ENCODE measurements at regions not wholly inside any gene's neighbourhood (a gene's known extent, or its start where the extent isn't known, plus 50 kb on each side); places are given as distances from the start of the nearest gene placed in this dataset.
A peak's percentile ranks its signal among the peaks of the same experiment; 100 is the strongest.

DNA sequence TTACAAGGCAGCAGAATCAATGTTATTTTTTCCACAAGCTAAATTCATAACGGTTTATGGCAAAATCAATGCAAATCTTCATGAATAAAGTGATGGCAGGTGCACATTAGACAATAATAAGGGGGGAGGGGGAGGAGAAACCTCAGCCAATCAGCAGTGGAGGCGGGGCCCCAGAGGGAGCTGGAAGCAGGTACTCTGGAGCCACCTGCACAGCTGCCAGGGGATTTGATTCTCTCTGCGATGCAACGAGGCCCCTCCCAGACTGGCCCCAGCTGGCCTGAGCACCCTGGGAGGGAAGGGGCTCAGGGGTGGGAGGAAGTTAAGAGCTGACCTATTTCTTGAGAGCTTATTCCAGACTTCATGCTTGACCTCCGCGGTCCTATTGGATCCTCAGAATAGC, 127.8 kb upstream of the IGSF21 start:
- Histone ChIP-seq H3K27ac (ENCODE audit: low read depth, low read length) (no peak overlapping the region), H2AFZ (ENCODE audit: low read depth, low read length, poor library complexity, severe bottlenecking) (no peak overlapping the region), H3K36me3 (ENCODE audit: control insufficient read depth in 1 of 2, insufficient read depth in 2 of 2, low read length in 2 of 2) (no peaks in the 10 kb centered on the region), H3K79me2 (ENCODE audit: insufficient read depth, low read length) (no peaks in the 10 kb centered on the region), H3K9ac (ENCODE audit: low read length) (no peak overlapping the region), H3K4me2 (ENCODE audit: low read length) (no peak overlapping the region), H3K9me3 (ENCODE audit: control insufficient read depth in 1 of 2, insufficient read depth in 1 of 2, low read depth in 1 of 2, low read length in 2 of 2) (no peaks in the 10 kb centered on the region), H3K4me3 (replicated peaks in 1 of 2; ENCODE audit: low read depth in 1 of 2, low read length in 2 of 2) (no peak overlapping the region), H4K20me1 (ENCODE audit: insufficient read depth) (no peaks in the 10 kb centered on the region), H3K27me3 (ENCODE audit: insufficient read depth, low read length) (peaks cover 24% of the 10 kb centered on the region; the same call in 1 of the 2 replicates), H3K4me1 (ENCODE audit: control insufficient read depth in 1 of 2, insufficient read depth in 2 of 2, low read length in 2 of 2) (no peaks in the 10 kb centered on the region), H3K9me2 (ENCODE audit: insufficient read depth) (no peaks in the 10 kb centered on the region)
- TF ChIP-seq YY1 (IDR thresholded peaks at IDR 0.05; ENCODE audit: extremely low read depth, insufficient replicate concordance, low read depth, low read length): no peak
- TF ChIP-seq RAD21 (IDR thresholded peaks at IDR 0.05; ENCODE audit: low read depth): no peak
- no peak for TF ChIP-seq ZNF274 (IDR thresholded peaks at IDR 0.05; ENCODE audit: low read depth, low read length)
- TF ChIP-seq ELF1 (IDR thresholded peaks at IDR 0.05; ENCODE audit: borderline replicate concordance, low read depth): no peak
- no peak for TF ChIP-seq FOSL1 (IDR thresholded peaks at IDR 0.05; ENCODE audit: low read depth)
- TF ChIP-seq, protein P1, sequence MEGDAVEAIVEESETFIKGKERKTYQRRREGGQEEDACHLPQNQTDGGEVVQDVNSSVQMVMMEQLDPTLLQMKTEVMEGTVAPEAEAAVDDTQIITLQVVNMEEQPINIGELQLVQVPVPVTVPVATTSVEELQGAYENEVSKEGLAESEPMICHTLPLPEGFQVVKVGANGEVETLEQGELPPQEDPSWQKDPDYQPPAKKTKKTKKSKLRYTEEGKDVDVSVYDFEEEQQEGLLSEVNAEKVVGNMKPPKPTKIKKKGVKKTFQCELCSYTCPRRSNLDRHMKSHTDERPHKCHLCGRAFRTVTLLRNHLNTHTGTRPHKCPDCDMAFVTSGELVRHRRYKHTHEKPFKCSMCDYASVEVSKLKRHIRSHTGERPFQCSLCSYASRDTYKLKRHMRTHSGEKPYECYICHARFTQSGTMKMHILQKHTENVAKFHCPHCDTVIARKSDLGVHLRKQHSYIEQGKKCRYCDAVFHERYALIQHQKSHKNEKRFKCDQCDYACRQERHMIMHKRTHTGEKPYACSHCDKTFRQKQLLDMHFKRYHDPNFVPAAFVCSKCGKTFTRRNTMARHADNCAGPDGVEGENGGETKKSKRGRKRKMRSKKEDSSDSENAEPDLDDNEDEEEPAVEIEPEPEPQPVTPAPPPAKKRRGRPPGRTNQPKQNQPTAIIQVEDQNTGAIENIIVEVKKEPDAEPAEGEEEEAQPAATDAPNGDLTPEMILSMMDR (IDR thresholded peaks at IDR 0.05 in 2 of 3, conservative IDR thresholded peaks at IDR 0.05 in 1 of 3; ENCODE audit: borderline replicate concordance in 1 of 3, insufficient read depth in 1 of 3, low read depth in 2 of 3, low read length in 2 of 3): no peak
- TF ChIP-seq CEBPB (IDR thresholded peaks at IDR 0.05; ENCODE audit: low read depth): no peak
- ATAC-seq: peak; percentile 59; the same call in 1 of the 2 replicates
- no TSS peak for BruUV-seq (replicated peaks)
- DNase-seq (ENCODE audit: low read depth, low spot score): no peak
- POLR2A ChIA-PET: no interaction called here
- CTCF ChIA-PET: no interaction called here
- intact Hi-C loops (cut with micrococcal nuclease): loop anchor here (5.0 to 10.0 kb wide), 2 partner anchors 115 to 217 kb away; no protein-coding TSS in a partner anchor
- RAD21 ChIA-PET (ENCODE audit: low non-redundant PET in 1 of 2, low total read pairs in 2 of 2, uncharacterized antibody in 2 of 2, unreplicated experiment in 2 of 2): interaction anchor here in 1 of 2 experiments (0.6 kb wide), 1 partner anchor 17 kb away, joined by 3 read pairs; no protein-coding TSS in a partner anchor

DNA sequence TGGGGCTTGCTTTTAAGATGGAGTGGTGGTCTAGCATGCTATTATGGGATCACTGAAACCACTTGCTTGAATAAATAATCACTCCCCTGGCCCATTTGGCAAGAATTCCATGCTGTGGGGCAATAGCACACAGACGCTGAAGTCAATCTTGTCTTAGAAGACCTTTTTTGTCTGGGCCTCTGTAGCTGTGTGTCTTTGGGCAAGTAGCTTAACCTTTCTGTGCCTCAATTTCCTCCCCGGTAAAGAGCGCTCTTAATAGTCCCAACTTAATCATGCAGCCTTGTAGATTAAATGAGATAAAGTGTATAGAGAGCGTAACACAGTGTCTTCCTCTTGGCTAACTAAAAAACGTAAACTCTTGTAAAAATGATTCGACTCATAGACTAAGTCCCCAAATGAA, 125.4 kb upstream of the IGSF21 start:
- no peaks in the 10 kb centered on the region for H3K4me1 ChIP-seq (ENCODE audit: control insufficient read depth in 1 of 2, insufficient read depth in 2 of 2, low read length in 2 of 2)
- no peaks in the 10 kb centered on the region for H3K36me3 ChIP-seq (ENCODE audit: control insufficient read depth in 1 of 2, insufficient read depth in 2 of 2, low read length in 2 of 2)
- ATAC-seq: no peak
- H3K9ac ChIP-seq (ENCODE audit: low read length): no peak overlapping the region
- CTCF ChIA-PET: interaction anchor here (0.8 kb wide), 1 partner anchor 9 kb away, joined by 3 read pairs; no protein-coding TSS in a partner anchor
- H3K27ac ChIP-seq (ENCODE audit: low read depth, low read length): no peak overlapping the region
- DNase-seq (ENCODE audit: low read depth, low spot score): no peak
- H3K4me3 ChIP-seq (replicated peaks in 1 of 2; ENCODE audit: low read depth in 1 of 2, low read length in 2 of 2): no peak overlapping the region
- no peak overlapping the region for H3K4me2 ChIP-seq (ENCODE audit: low read length)
- no peak overlapping the region for H2AFZ ChIP-seq (ENCODE audit: low read depth, low read length, poor library complexity, severe bottlenecking)
- no peaks in the 10 kb centered on the region for H4K20me1 ChIP-seq (ENCODE audit: insufficient read depth)
- BruUV-seq (replicated peaks): no TSS peak
- POLR2A ChIA-PET: no interaction called here
- H3K79me2 ChIP-seq (ENCODE audit: insufficient read depth, low read length): no peaks in the 10 kb centered on the region
- peaks cover 12% of the 10 kb centered on the region; the same call in 1 of the 2 replicates for H3K27me3 ChIP-seq (ENCODE audit: insufficient read depth, low read length)
- no peaks in the 10 kb centered on the region for H3K9me3 ChIP-seq (ENCODE audit: control insufficient read depth in 1 of 2, insufficient read depth in 1 of 2, low read depth in 1 of 2, low read length in 2 of 2)
- H3K9me2 ChIP-seq (ENCODE audit: insufficient read depth): no peaks in the 10 kb centered on the region
- RAD21 ChIA-PET (ENCODE audit: low non-redundant PET in 1 of 2, low total read pairs in 2 of 2, uncharacterized antibody in 2 of 2, unreplicated experiment in 2 of 2): no interaction called here
- intact Hi-C loops (cut with micrococcal nuclease): loop anchor here (5.0 to 10.0 kb wide), 2 partner anchors 113 to 215 kb away; no protein-coding TSS in a partner anchor
- TF ChIP-seq, protein P2, sequence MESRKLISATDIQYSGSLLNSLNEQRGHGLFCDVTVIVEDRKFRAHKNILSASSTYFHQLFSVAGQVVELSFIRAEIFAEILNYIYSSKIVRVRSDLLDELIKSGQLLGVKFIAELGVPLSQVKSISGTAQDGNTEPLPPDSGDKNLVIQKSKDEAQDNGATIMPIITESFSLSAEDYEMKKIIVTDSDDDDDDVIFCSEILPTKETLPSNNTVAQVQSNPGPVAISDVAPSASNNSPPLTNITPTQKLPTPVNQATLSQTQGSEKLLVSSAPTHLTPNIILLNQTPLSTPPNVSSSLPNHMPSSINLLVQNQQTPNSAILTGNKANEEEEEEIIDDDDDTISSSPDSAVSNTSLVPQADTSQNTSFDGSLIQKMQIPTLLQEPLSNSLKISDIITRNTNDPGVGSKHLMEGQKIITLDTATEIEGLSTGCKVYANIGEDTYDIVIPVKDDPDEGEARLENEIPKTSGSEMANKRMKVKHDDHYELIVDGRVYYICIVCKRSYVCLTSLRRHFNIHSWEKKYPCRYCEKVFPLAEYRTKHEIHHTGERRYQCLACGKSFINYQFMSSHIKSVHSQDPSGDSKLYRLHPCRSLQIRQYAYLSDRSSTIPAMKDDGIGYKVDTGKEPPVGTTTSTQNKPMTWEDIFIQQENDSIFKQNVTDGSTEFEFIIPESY (IDR thresholded peaks at IDR 0.05; ENCODE audit: extremely low read depth, insufficient replicate concordance, low read length): no peak

All from HCT116 (cell line).